ENCODE measurements at regions not wholly inside any gene's neighbourhood (a gene's known extent, or its start where the extent isn't known, plus 50 kb on each side); places are given as distances from the start of the nearest gene placed in this dataset.
A peak's percentile ranks its signal among the peaks of the same experiment; 100 is the strongest.

DNA sequence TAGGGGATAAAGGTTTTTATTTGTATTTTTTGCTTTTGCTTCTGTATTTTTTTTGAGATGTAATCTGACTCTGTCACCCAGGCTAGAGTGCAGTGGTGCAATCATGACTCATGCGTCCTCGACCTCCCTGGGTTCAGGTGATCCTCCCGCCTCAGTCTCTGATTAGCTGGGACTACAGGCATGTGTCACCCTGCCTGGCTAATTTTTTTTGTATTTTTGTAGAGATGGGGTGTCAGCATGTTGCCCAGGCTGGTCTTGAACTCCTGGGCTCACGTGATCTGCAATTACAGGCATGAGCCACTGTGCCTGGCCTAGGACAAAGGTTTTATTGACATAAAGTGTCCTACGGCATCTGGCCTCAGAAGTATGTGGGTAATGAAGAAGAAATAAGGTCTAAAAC lies 297.1 kb upstream of the C9orf72 start (continued):
- TF ChIP-seq SETDB1 (IDR thresholded peaks at IDR 0.05; ENCODE audit: low read length) = no peak
- 0 out of 2 replicates have a peak, but pooled peaks have one; percentile 14 for TF ChIP-seq JUND (IDR thresholded peaks at IDR 0.05; ENCODE audit: borderline replicate concordance, low read depth, low read length)
- no peak for TF ChIP-seq JUND (tag; IDR thresholded peaks at IDR 0.05; ENCODE audit: borderline replicate concordance, low read depth, low read length)
- no peak for TF ChIP-seq SAFB (IDR thresholded peaks at IDR 0.05; ENCODE audit: borderline replicate concordance, low read depth, low read length)
- TF ChIP-seq NFE2 (IDR thresholded peaks at IDR 0.05; ENCODE audit: low read depth) = no peak
- TF ChIP-seq, protein P1, sequence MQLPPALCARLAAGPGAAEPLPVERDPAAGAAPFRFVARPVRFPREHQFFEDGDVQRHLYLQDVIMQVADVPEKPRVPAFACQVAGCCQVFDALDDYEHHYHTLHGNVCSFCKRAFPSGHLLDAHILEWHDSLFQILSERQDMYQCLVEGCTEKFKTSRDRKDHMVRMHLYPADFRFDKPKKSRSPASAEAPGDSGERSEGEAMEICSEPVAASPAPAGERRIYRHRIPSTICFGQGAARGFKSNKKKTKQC (CRISPR knock-in tag; IDR thresholded peaks at IDR 0.05) = no peak

DNA sequence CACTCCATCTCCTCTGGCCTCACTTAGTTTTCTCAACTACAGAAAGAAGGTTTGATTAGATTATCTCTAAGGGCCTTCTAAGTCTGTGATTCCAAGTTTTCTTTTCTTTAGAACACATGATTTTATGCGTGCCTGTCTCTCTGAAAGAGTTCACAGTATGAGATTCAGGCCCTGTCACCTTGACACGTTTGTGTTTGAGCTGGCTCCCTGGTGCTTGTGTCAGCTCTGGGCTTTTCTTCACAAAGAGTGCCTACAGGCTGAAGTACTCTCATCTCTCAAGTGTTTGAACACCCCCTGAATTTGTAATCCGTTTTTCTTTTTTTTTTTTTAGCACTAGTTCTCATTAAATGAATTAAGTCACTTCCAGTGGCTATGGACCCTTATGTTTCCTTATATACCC lies 306.9 kb upstream of the C9orf72 start:
- WGBS (ENCODE audit: insufficient coverage, low coverage, missing lambda C conversion rate) = 0% methylated on average over 2 of the region's 3 CpGs
- FAIRE-seq = no peak
- TF ChIP-seq ZNF518B (CRISPR knock-in tag; IDR thresholded peaks at IDR 0.05) (no peak), BDP1 (IDR thresholded peaks at IDR 0.05; ENCODE audit: insufficient read depth, insufficient read length) (no peak), ETV6 (IDR thresholded peaks at IDR 0.05; ENCODE audit: borderline replicate concordance in 1 of 2, low read depth in 2 of 2, low read length in 1 of 2) (no peak), ETV6 (CRISPR knock-in tag; IDR thresholded peaks at IDR 0.05; ENCODE audit: borderline replicate concordance) (no peak), GTF3C2 (IDR thresholded peaks at IDR 0.05; ENCODE audit: borderline replicate concordance, extremely low read depth, insufficient read length) (no peak), TRIM24 (IDR thresholded peaks at IDR 0.05) (no peak), GTF2A2 (tag; IDR thresholded peaks at IDR 0.05) (no peak)
- TF ChIP-seq, protein P2, sequence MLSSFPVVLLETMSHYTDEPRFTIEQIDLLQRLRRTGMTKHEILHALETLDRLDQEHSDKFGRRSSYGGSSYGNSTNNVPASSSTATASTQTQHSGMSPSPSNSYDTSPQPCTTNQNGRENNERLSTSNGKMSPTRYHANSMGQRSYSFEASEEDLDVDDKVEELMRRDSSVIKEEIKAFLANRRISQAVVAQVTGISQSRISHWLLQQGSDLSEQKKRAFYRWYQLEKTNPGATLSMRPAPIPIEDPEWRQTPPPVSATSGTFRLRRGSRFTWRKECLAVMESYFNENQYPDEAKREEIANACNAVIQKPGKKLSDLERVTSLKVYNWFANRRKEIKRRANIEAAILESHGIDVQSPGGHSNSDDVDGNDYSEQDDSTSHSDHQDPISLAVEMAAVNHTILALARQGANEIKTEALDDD (IDR thresholded peaks at IDR 0.05) = no peak

More for the DNA sequence above, 306.9 kb upstream of the C9orf72 start:
- Histone ChIP-seq H3K4me2 (ENCODE audit: insufficient read depth, low read length) (no peak overlapping the region), H2AFZ (ENCODE audit: low read depth, low read length) (no peak overlapping the region), H3K9me1 (ENCODE audit: control insufficient read depth, insufficient read depth, low read length) (no peaks in the 10 kb centered on the region), H3K27me3 (ENCODE audit: control insufficient read depth in 2 of 2, insufficient read depth in 2 of 2, low read length in 2 of 2) (no peaks in the 10 kb centered on the region), H3K4me3 (no peak overlapping the region), H3K27ac (ENCODE audit: extremely low read depth, low read depth, low read length) (no peak overlapping the region), H3K79me2 (ENCODE audit: control insufficient read depth, insufficient read depth, low read length) (no peaks in the 10 kb centered on the region), H3K9me3 (replicated peaks; ENCODE audit: control insufficient read depth, insufficient read depth, low read depth, low read length) (no peaks in the 10 kb centered on the region), H3K36me3 (ENCODE audit: control insufficient read depth, insufficient read depth, low read length) (no peaks in the 10 kb centered on the region), H3K9ac (ENCODE audit: insufficient read depth in 1 of 2, low read depth in 2 of 2, low read length in 2 of 2) (no peak overlapping the region), H4K20me1 (replicated peaks; ENCODE audit: control insufficient read depth, insufficient read depth, low read length) (no peaks in the 10 kb centered on the region), H3K4me1 (replicated peaks in 1 of 2; ENCODE audit: control insufficient read depth in 2 of 2, insufficient read depth in 2 of 2, low read length in 2 of 2) (no peaks in the 10 kb centered on the region)
- no peak for ATAC-seq
- DNase-seq (ENCODE audit: extremely low read depth in 1 of 4, low spot score in 3 of 4) = no peak
- intact Hi-C loops (cut with micrococcal nuclease) = no loop called here
- BruUV-seq (replicated peaks) = no TSS peak
- in situ Hi-C loops (cut with MboI) = no loop called here
- CTCF ChIA-PET (ENCODE audit: low intra/inter-chr PET ratio) = no interaction called here
- POLR2A ChIA-PET = no interaction called here

All from K562 (cell line).